DND-41 (cell line): ENCODE measurements at regions not wholly inside any gene's neighbourhood (a gene's known extent, or its start where the extent isn't known, plus 50 kb on each side); places are given as distances from the start of the nearest gene placed in this dataset.

ENCODE experiments used
- EZH2 ChIP-seq: IDR thresholded peaks from 3 replicates; pipeline ENCODE4 v1.6.1; 2012; ENCODE audit warnings: borderline replicate concordance, low read depth, mild to moderate bottlenecking, moderate library complexity, low read length, inconsistent platforms; ENCODE audit not compliant: severe bottlenecking
- TF ChIP-seq, protein P1 (sequence below): IDR thresholded peaks from 2 replicates; pipeline ENCODE4 v1.5.1; 2012; ENCODE audit warnings: borderline replicate concordance, low read length, moderate library complexity, mild to moderate bottlenecking; ENCODE audit not compliant: poor library complexity, severe bottlenecking; ENCODE audit errors: extremely low read depth

DNA sequence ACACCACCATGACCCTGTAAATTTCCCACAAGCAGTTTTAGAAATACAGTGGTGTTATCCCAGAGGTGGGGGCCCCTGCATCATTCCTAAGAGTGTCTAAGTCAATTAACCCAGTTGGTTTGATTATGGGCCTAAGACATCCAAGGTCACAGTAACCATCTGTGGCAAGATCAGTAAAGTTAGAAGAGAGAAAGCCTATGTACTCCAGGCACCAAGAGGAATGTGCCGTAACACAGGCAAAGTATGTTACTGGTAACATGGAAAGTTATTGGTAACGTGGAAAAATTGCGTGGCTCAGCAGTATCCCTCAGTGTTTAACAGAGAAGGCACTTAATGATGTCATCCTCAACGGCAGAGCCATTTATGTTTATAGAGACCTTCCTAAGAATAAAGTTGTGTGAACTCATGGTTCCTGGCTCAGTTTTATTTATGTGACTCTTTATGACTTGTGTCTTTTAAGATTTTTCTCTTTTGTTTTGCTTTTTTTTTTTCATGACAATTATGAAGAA, 144.1 kb upstream of the RASGRP1 start:
- TF ChIP-seq, protein P1, sequence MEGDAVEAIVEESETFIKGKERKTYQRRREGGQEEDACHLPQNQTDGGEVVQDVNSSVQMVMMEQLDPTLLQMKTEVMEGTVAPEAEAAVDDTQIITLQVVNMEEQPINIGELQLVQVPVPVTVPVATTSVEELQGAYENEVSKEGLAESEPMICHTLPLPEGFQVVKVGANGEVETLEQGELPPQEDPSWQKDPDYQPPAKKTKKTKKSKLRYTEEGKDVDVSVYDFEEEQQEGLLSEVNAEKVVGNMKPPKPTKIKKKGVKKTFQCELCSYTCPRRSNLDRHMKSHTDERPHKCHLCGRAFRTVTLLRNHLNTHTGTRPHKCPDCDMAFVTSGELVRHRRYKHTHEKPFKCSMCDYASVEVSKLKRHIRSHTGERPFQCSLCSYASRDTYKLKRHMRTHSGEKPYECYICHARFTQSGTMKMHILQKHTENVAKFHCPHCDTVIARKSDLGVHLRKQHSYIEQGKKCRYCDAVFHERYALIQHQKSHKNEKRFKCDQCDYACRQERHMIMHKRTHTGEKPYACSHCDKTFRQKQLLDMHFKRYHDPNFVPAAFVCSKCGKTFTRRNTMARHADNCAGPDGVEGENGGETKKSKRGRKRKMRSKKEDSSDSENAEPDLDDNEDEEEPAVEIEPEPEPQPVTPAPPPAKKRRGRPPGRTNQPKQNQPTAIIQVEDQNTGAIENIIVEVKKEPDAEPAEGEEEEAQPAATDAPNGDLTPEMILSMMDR, result no peak
- no peak for TF ChIP-seq EZH2
